Thymus (tissue), 11 donors: ENCODE measurements at regions not wholly inside any gene's neighbourhood (a gene's known extent, or its start where the extent isn't known, plus 50 kb on each side); places are given as distances from the start of the nearest gene placed in this dataset.
"Not testable (repeated sequence)": the region's sequence is repeated elsewhere in the genome, so short reads cannot be mapped to it uniquely, and the experiment has no call there.

Source experiments
- DNase-seq, 9 donors: peaks; one replicate each; pipeline ENCODE4 v3.0.0-alpha.2; 2013; ENCODE audit warnings: low spot score in 9 of 9, low read depth in 6 of 9, missing footprints in 1 of 9
- H3K27ac ChIP-seq, 2 donors: one replicate each; pipeline ENCODE4 v1.5.1; 2013; ENCODE audit warnings: control low read depth in 1 of 2, low read depth in 1 of 2, low read length in 1 of 2, mild to moderate bottlenecking in 1 of 2, moderate library complexity in 1 of 2
- H3K27me3 ChIP-seq, 2 donors: one replicate each; pipeline ENCODE4 v1.5.1; 2013; ENCODE audit warnings: low read length in 1 of 2; ENCODE audit not compliant: control insufficient read depth in 2 of 2, insufficient read depth in 1 of 2
- H3K36me3 ChIP-seq, 2 donors: one replicate each; pipeline ENCODE4 v1.5.1; 2013; ENCODE audit warnings: low read length in 1 of 2, mild to moderate bottlenecking in 1 of 2, moderate library complexity in 1 of 2; ENCODE audit not compliant: control insufficient read depth in 2 of 2, insufficient read depth in 2 of 2
- H3K4me1 ChIP-seq, 2 donors: one replicate each; pipeline ENCODE4 v1.5.1; 2013; ENCODE audit warnings: low read length in 2 of 2; ENCODE audit not compliant: control insufficient read depth in 2 of 2, insufficient read depth in 2 of 2
- H3K4me3 ChIP-seq, 2 donors: one replicate each; pipeline ENCODE4 v1.5.1; 2013; ENCODE audit warnings: low read length in 2 of 2, control low read depth in 1 of 2, mild to moderate bottlenecking in 1 of 2
- H3K9me3 ChIP-seq, 2 donors: one replicate each; pipeline ENCODE4 v1.5.1; 2013; ENCODE audit warnings: low read length in 1 of 2, mild to moderate bottlenecking in 1 of 2; ENCODE audit not compliant: control insufficient read depth in 2 of 2, insufficient read depth in 1 of 2
- WGBS: extraction: QIAGEN DNeasy Blood & Tissue Kit; methylation state at CpG from one replicate; pipeline ENCODE4 v1.1.7; 2013; 5-methylcytosine and 5-hydroxymethylcytosine counted together
- donor health status: healthy.

- no peak overlapping the region for H3K4me3 ChIP-seq
- H3K27ac ChIP-seq, result no peak overlapping the region
- DNase-seq, result no peak
- H3K9me3 ChIP-seq, result no peaks in the 10 kb centered on the region
- no peaks in the 10 kb centered on the region for H3K27me3 ChIP-seq
- no peaks in the 10 kb centered on the region for H3K36me3 ChIP-seq
- no peaks in the 10 kb centered on the region for H3K4me1 ChIP-seq
- 86% methylated on average over 5 of the region's 5 CpGs for WGBS
Observed at GRCh38 chr7:152914014-152914844, 154.7 kb downstream of the ACTR3B start.

GRCh38 chr7:152914845-152915102, 155.2 kb downstream of the ACTR3B start:
- not testable (repeated sequence) for H3K4me3 ChIP-seq, H3K27ac ChIP-seq, H3K27me3 ChIP-seq, DNase-seq, H3K4me1 ChIP-seq, H3K36me3 ChIP-seq, H3K9me3 ChIP-seq
- WGBS, result 97% methylated on average over 1 of the region's 1 CpG

- no peak overlapping the region for H3K27ac ChIP-seq
- H3K4me1 ChIP-seq, result no peaks in the 10 kb centered on the region
- H3K36me3 ChIP-seq, result no peaks in the 10 kb centered on the region
- 94% methylated on average over 16 of the region's 16 CpGs for WGBS
- H3K27me3 ChIP-seq, result peaks cover 18 to 49% of the 10 kb centered on the region in 2 donors
- no peak for DNase-seq
- H3K4me3 ChIP-seq, result no peak overlapping the region
- no peaks in the 10 kb centered on the region for H3K9me3 ChIP-seq
Observed at GRCh38 chr7:152922318-152923081, 162.9 kb downstream of the ACTR3B start.

GRCh38 chr7:152923711-152924110, 164.2 kb downstream of the ACTR3B start:
- Histone ChIP-seq H3K27ac (no peak overlapping the region), H3K4me1 (no peaks in the 10 kb centered on the region), H3K27me3 (peaks cover 18 to 49% of the 10 kb centered on the region in 2 donors), H3K9me3 (no peaks in the 10 kb centered on the region), H3K4me3 (no peak overlapping the region), H3K36me3 (no peaks in the 10 kb centered on the region)
- DNase-seq, result no peak
- 94% methylated on average over 12 of the region's 12 CpGs for WGBS

DNA sequence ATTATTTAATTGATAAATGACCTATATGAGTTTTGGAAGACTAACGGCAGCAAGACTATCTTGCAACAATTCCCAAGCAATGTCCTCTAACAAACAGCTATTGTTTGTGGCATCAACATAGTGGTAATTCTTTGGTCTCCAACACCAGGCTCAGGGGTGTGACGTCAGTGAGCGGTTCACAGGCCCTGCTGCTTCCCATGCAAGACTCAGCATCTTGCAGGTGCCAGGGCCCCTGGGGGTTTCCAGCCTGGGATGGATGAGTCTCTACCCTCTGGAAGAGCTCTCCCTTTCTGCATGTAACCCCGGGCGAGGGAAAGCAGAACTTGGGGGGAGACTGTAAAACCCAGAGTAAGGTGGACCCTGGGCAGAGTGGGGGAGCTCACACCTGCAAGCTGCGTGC, 164.7 kb downstream of the ACTR3B start:
- Histone ChIP-seq H3K36me3 (no peaks in the 10 kb centered on the region), H3K4me3 (no peak overlapping the region), H3K4me1 (no peaks in the 10 kb centered on the region), H3K27me3 (peaks cover 18 to 49% of the 10 kb centered on the region in 2 donors), H3K27ac (no peak overlapping the region), H3K9me3 (no peaks in the 10 kb centered on the region)
- DNase-seq, result no peak
- 71% methylated on average over 6 of the region's 6 CpGs for WGBS

- 19% methylated on average over 33 of the region's 33 CpGs for WGBS
- Histone ChIP-seq H3K4me1 (no peaks in the 10 kb centered on the region), H3K27me3 (peaks cover 18 to 49% of the 10 kb centered on the region in 2 donors), H3K4me3 (no peak overlapping the region), H3K27ac (no peak overlapping the region), H3K36me3 (no peaks in the 10 kb centered on the region), H3K9me3 (no peaks in the 10 kb centered on the region)
- DNase-seq, result no peak
Observed at GRCh38 chr7:152924826-152925411, 165.4 kb downstream of the ACTR3B start.

DNA sequence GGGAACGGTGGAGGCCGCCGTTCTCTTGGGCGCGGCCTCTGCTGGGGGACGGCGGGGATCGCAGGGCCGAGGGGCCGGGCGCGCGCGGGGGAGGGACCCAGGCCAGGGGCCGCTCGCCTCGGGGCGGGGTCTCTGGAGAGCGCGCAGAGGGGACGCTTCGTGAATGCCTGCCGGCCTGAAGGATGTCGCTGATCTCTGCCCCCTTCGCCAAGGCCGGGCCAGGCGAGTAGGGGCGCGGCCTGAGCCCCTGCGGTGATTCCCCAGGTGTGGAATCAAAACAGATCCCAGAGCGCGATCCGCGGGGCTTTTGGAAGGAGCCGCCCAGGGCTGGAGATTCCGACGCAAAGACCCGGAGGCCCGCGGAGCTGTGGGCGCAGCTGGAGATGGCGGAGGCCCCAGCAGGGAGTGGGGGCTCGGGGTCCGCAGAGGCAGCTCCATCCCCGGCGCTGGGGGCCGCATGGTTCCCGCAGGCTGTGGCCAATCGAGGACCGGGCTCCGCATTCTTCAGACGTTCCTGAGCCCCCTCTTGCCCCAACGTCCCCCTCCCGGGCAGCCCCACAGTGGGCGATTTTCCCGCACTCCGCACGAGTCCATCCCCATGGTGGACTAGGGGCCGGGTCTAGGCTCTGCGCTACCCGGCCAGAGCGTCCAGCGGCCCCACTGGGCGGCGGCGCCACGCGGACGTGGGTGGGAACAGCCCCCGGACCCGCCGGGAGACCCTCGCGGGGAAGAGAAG, 166.0 kb downstream of the ACTR3B start:
- no peaks in the 10 kb centered on the region for H3K9me3 ChIP-seq
- no peak overlapping the region for H3K4me3 ChIP-seq
- 3% methylated on average over 74 of the region's 74 CpGs for WGBS
- no peak for DNase-seq
- no peaks in the 10 kb centered on the region for H3K4me1 ChIP-seq
- H3K36me3 ChIP-seq, result no peaks in the 10 kb centered on the region
- peaks cover 18 to 49% of the 10 kb centered on the region in 2 donors for H3K27me3 ChIP-seq
- H3K27ac ChIP-seq, result no peak overlapping the region

DNA sequence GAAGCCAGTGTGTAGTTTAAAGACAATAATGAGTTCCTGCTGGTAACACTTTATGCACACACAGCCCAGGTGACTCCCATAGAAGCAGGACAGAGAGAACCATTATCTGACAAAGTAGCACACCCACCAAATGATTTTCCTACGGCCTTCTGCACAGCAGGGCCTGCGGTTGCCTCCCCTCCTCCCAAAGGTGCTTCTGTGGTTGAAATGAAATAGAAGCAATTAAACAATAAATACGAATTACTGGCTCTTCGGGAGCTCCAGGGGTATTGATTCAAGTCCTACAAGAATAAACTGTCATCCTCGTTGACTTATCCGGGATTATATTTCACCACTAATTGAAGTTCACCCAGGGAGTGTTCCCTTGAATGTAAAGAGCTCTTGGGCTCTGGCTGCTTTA, 172.1 kb downstream of the ACTR3B start:
- H3K4me3 ChIP-seq, result no peak overlapping the region
- no peak overlapping the region for H3K27ac ChIP-seq
- 82% methylated on average over 6 of the region's 6 CpGs for WGBS
- no peaks in the 10 kb centered on the region for H3K4me1 ChIP-seq
- H3K36me3 ChIP-seq, result no peaks in the 10 kb centered on the region
- no peak for DNase-seq
- H3K27me3 ChIP-seq, result peaks cover 0 to 6% of the 10 kb centered on the region in 2 donors
- H3K9me3 ChIP-seq, result no peaks in the 10 kb centered on the region

- WGBS, result 74% methylated on average over 1 of the region's 1 CpG
- no peaks in the 10 kb centered on the region for H3K27me3 ChIP-seq
- H3K4me1 ChIP-seq, result no peaks in the 10 kb centered on the region
- no peak overlapping the region for H3K4me3 ChIP-seq
- no peak overlapping the region for H3K27ac ChIP-seq
- DNase-seq, result no peak
- no peaks in the 10 kb centered on the region for H3K9me3 ChIP-seq
- H3K36me3 ChIP-seq, result no peaks in the 10 kb centered on the region
Observed at GRCh38 chr7:152937282-152937681, 177.7 kb downstream of the ACTR3B start.
